K562 (cell line): ENCODE measurements at regions not wholly inside any gene's neighbourhood (a gene's known extent, or its start where the extent isn't known, plus 50 kb on each side); places are given as distances from the start of the nearest gene placed in this dataset.

ENCODE experiments used
- EZH2 ChIP-seq: IDR thresholded peaks from 2 replicates; pipeline ENCODE4 v1.6.1; 2012; ENCODE audit warnings: low read depth, mild to moderate bottlenecking, inconsistent platforms, low read length, borderline replicate concordance
- FOXM1 ChIP-seq, 2 experiments: fragments of 450-650 bp in 1 of 2; sonication (generic) in 1 of 2; formaldehyde crosslinking in 1 of 2; IDR thresholded peaks; 2 replicates each; pipeline versions ENCODE4 v1.6.1 to v1.9.0; 2017 to 2022; ENCODE audit warnings: low read depth in 2 of 2, mild to moderate bottlenecking in 2 of 2, missing genetic modification reagents in 1 of 2, moderate library complexity in 1 of 2
- HMG20B ChIP-seq: fragments of 250-450 bp; sonication (Bioruptor Pico); IDR thresholded peaks from 2 replicates; pipeline ENCODE4 v1.5.0; 2021; ENCODE audit warnings: mild to moderate bottlenecking
- HNRNPK ChIP-seq: fragments of 200-400 bp; formaldehyde crosslinking; IDR thresholded peaks from one replicate; pipeline ENCODE4 v1.6.1; 2018; ENCODE audit warnings: mild to moderate bottlenecking, low read depth, low read length; ENCODE audit not compliant: poor library complexity, severe bottlenecking
- MAFK ChIP-seq: IDR thresholded peaks from 2 replicates; pipeline ENCODE4 v1.6.1; 2011; ENCODE audit warnings: low read length, improper control_type of control experiment
- MTF1 ChIP-seq: fragments of 250-450 bp; sonication (Bioruptor Pico); IDR thresholded peaks from 2 replicates; pipeline ENCODE4 v1.9.0; 2021; ENCODE audit warnings: moderate library complexity, mild to moderate bottlenecking, inconsistent platforms, borderline replicate concordance
- RAD51 ChIP-seq: fragments of 450-650 bp; IDR thresholded peaks from 2 replicates; pipeline ENCODE4 v1.7.1; 2016; ENCODE audit warnings: low read depth, mild to moderate bottlenecking, borderline replicate concordance
- TAF1 ChIP-seq: IDR thresholded peaks from 2 replicates; pipeline ENCODE4 v1.6.1; 2011; ENCODE audit warnings: mild to moderate bottlenecking, low read length, moderate library complexity; ENCODE audit not compliant: insufficient read depth, control insufficient read depth, severe bottlenecking; ENCODE audit errors: extremely low read depth
- TFAM ChIP-seq: fragments of 250-450 bp; sonication (Bioruptor Pico); conservative IDR thresholded peaks from 2 replicates; pipeline ENCODE4 v1.5.0; 2021; ENCODE audit warnings: mild to moderate bottlenecking, moderate library complexity
- TF ChIP-seq, protein P1 (sequence below): sonication (generic); formaldehyde crosslinking; IDR thresholded peaks from 2 replicates; pipeline ENCODE4 v1.8.0; 2022; ENCODE audit warnings: mild to moderate bottlenecking, missing genetic modification reagents
- TF ChIP-seq, protein P2 (sequence below): sonication (generic); formaldehyde crosslinking; IDR thresholded peaks from 2 replicates; pipeline ENCODE4 v1.8.1; 2023; ENCODE audit warnings: mild to moderate bottlenecking, missing genetic modification reagents
- TF ChIP-seq, protein P3 (sequence below): sonication (generic); formaldehyde crosslinking; IDR thresholded peaks from 2 replicates; pipeline ENCODE4 v1.8.1; 2023; ENCODE audit warnings: missing genetic modification reagents, mild to moderate bottlenecking, borderline replicate concordance

DNA sequence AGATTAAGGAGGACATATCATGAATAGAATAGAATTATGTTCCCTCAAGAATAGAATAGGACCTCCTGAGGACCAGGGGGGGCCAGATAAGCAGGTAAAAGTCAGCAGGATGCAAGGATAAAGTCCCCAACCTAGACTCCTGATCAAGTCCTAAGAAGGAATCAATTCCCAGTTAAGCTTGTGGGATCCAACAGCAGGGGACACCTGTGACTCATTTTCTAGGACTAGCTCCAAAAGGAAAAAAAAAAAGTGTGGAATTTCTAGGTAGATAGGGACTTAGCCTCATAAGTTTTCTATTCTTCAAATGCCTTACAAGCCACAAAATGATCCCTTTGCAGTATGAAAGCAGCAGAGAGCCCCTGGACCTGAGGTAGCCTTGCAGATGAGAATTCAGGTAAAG is 336.2 kb downstream of the WDR11 start:
- TF ChIP-seq MAFK (no peak), HNRNPK (no peak), HMG20B (no peak), TFAM (no peak), RAD51 (no peak), EZH2 (no peak), TAF1 (no peak), FOXM1 (IDR thresholded peaks at IDR 0.05; ENCODE audit: low read depth) (no peak), FOXM1 (CRISPR knock-in tag; IDR thresholded peaks at IDR 0.05; ENCODE audit: low read depth) (no peak), MTF1 (CRISPR knock-in tag) (no peak)
- TF ChIP-seq, protein P1, sequence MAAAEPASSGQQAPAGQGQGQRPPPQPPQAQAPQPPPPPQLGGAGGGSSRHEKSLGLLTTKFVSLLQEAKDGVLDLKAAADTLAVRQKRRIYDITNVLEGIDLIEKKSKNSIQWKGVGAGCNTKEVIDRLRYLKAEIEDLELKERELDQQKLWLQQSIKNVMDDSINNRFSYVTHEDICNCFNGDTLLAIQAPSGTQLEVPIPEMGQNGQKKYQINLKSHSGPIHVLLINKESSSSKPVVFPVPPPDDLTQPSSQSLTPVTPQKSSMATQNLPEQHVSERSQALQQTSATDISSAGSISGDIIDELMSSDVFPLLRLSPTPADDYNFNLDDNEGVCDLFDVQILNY = no peak
- TF ChIP-seq, protein P2, sequence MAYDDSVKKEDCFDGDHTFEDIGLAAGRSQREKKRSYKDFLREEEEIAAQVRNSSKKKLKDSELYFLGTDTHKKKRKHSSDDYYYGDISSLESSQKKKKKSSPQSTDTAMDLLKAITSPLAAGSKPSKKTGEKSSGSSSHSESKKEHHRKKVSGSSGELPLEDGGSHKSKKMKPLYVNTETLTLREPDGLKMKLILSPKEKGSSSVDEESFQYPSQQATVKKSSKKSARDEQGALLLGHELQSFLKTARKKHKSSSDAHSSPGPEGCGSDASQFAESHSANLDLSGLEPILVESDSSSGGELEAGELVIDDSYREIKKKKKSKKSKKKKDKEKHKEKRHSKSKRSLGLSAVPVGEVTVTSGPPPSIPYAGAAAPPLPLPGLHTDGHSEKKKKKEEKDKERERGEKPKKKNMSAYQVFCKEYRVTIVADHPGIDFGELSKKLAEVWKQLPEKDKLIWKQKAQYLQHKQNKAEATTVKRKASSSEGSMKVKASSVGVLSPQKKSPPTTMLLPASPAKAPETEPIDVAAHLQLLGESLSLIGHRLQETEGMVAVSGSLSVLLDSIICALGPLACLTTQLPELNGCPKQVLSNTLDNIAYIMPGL (CRISPR knock-in tag) = no peak
- TF ChIP-seq, protein P3, sequence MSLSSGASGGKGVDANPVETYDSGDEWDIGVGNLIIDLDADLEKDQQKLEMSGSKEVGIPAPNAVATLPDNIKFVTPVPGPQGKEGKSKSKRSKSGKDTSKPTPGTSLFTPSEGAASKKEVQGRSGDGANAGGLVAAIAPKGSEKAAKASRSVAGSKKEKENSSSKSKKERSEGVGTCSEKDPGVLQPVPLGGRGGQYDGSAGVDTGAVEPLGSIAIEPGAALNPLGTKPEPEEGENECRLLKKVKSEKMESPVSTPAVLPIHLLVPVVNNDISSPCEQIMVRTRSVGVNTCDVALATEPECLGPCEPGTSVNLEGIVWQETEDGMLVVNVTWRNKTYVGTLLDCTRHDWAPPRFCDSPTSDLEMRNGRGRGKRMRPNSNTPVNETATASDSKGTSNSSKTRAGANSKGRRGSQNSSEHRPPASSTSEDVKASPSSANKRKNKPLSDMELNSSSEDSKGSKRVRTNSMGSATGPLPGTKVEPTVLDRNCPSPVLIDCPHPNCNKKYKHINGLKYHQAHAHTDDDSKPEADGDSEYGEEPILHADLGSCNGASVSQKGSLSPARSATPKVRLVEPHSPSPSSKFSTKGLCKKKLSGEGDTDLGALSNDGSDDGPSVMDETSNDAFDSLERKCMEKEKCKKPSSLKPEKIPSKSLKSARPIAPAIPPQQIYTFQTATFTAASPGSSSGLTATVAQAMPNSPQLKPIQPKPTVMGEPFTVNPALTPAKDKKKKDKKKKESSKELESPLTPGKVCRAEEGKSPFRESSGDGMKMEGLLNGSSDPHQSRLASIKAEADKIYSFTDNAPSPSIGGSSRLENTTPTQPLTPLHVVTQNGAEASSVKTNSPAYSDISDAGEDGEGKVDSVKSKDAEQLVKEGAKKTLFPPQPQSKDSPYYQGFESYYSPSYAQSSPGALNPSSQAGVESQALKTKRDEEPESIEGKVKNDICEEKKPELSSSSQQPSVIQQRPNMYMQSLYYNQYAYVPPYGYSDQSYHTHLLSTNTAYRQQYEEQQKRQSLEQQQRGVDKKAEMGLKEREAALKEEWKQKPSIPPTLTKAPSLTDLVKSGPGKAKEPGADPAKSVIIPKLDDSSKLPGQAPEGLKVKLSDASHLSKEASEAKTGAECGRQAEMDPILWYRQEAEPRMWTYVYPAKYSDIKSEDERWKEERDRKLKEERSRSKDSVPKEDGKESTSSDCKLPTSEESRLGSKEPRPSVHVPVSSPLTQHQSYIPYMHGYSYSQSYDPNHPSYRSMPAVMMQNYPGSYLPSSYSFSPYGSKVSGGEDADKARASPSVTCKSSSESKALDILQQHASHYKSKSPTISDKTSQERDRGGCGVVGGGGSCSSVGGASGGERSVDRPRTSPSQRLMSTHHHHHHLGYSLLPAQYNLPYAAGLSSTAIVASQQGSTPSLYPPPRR (CRISPR knock-in tag) = no peak
